ENCODE measurements at regions not wholly inside any gene's neighbourhood (a gene's known extent, or its start where the extent isn't known, plus 50 kb on each side); places are given as distances from the start of the nearest gene placed in this dataset.

DNA sequence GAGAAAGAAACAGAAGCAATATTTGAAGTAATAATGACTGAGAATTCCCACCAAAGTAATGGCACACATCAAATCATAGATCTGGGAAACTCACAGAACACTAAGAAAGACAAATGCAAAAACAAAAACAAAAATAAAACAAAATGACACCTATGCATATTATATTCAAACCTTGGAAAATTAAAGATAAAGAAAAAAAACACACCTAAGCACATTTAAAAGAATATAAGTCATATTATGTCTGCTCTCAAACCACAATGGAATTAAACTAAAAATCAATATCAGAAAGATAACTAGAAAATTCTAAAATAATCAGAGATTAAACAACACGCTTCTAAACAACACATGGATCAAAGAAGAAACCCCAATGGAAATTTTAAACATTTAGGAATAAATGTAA, 59.7 kb upstream of the GALNT5 start:
- TF ChIP-seq GATA2 (IDR thresholded peaks at IDR 0.05; ENCODE audit: low read depth, low read length) (no peak), GATA3 (IDR thresholded peaks at IDR 0.05; ENCODE audit: low read depth, low read length) (no peak)
